Osteoblast (primary cell): ENCODE measurements at regions not wholly inside any gene's neighbourhood (a gene's known extent, or its start where the extent isn't known, plus 50 kb on each side); places are given as distances from the start of the nearest gene placed in this dataset.
A peak's percentile ranks its signal among the peaks of the same experiment; 100 is the strongest.

Experiments
- DNase-seq: peaks from one replicate; pipeline ENCODE4 v3.0.0; 2011; ENCODE audit warnings: low spot score, mixed read lengths; ENCODE audit not compliant: insufficient read length; ENCODE audit errors: missing footprints
- H2AFZ ChIP-seq: 2 replicates; pipeline ENCODE4 v1.6.0; 2011; ENCODE audit warnings: mild to moderate bottlenecking, low read length
- H3K27ac ChIP-seq: 2 replicates; pipeline ENCODE4 v1.5.1; 2011; ENCODE audit warnings: mild to moderate bottlenecking, low read depth, low read length, moderate library complexity
- H3K27me3 ChIP-seq: 2 replicates; pipeline ENCODE4 v1.6.0; 2012; ENCODE audit warnings: mild to moderate bottlenecking, control low read depth, inconsistent platforms, low read length, moderate library complexity; ENCODE audit not compliant: insufficient read depth
- H3K36me3 ChIP-seq: 2 replicates; pipeline ENCODE4 v1.5.1; 2011; ENCODE audit warnings: mild to moderate bottlenecking, low read length, control low read depth, moderate library complexity; ENCODE audit not compliant: insufficient read depth
- H3K4me1 ChIP-seq: 2 replicates; pipeline ENCODE4 v1.5.1; 2011; ENCODE audit warnings: mild to moderate bottlenecking, low read length, control low read depth, moderate library complexity; ENCODE audit not compliant: insufficient read depth
- H3K4me2 ChIP-seq: 2 replicates; pipeline ENCODE4 v1.6.0; 2011; ENCODE audit warnings: mild to moderate bottlenecking, low read length; ENCODE audit not compliant: insufficient read depth
- H3K4me3 ChIP-seq: fragments of 200-600 bp; sonication (generic); 3 replicates; pipeline ENCODE4 v1.5.1; 2012; ENCODE audit warnings: mild to moderate bottlenecking, low read length, inconsistent platforms; ENCODE audit not compliant: insufficient read depth
- H3K79me2 ChIP-seq: 2 replicates; pipeline ENCODE4 v1.6.0; 2012; ENCODE audit warnings: mild to moderate bottlenecking, low read length, control low read depth, inconsistent platforms; ENCODE audit not compliant: insufficient read depth
- H3K9me3 ChIP-seq: 2 replicates; pipeline ENCODE4 v1.5.1; 2011; ENCODE audit warnings: low read depth, low read length, control low read depth
- H4K20me1 ChIP-seq: 2 replicates; pipeline ENCODE4 v1.6.0; 2012; ENCODE audit warnings: mild to moderate bottlenecking, low read length, control low read depth; ENCODE audit not compliant: insufficient read depth
- TF ChIP-seq, protein P1 (sequence below): IDR thresholded peaks from 2 replicates; pipeline ENCODE4 v1.5.1; 2011; ENCODE audit warnings: mild to moderate bottlenecking, low read depth, low read length, moderate library complexity; ENCODE audit errors: extremely low read depth

DNA sequence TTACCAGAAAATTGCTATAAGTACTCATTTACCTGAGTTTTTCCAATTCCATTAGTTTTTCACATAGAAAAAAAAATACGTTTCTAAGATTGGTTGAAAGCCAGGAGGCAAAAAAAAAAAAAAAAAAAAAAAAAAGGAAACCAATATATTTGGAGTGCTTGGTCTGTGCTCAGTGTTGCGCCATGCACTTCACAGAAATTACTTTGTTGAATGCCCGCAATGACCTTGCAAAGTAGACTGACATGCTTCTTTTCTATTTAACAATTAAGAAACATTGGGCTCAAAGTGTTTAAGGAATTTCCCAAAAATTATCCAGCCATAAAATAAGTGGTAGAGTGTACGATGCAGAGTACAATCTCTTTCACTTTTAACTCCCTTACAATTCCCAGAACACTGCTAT, 65.2 kb upstream of the PAPPA start:
- H3K4me1 ChIP-seq: peaks cover 15% of the 10 kb centered on the region
- TF ChIP-seq, protein P1, sequence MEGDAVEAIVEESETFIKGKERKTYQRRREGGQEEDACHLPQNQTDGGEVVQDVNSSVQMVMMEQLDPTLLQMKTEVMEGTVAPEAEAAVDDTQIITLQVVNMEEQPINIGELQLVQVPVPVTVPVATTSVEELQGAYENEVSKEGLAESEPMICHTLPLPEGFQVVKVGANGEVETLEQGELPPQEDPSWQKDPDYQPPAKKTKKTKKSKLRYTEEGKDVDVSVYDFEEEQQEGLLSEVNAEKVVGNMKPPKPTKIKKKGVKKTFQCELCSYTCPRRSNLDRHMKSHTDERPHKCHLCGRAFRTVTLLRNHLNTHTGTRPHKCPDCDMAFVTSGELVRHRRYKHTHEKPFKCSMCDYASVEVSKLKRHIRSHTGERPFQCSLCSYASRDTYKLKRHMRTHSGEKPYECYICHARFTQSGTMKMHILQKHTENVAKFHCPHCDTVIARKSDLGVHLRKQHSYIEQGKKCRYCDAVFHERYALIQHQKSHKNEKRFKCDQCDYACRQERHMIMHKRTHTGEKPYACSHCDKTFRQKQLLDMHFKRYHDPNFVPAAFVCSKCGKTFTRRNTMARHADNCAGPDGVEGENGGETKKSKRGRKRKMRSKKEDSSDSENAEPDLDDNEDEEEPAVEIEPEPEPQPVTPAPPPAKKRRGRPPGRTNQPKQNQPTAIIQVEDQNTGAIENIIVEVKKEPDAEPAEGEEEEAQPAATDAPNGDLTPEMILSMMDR: no peak
- no peak for DNase-seq
- no peaks in the 10 kb centered on the region for H3K79me2 ChIP-seq
- H3K4me3 ChIP-seq: no peak overlapping the region
- H2AFZ ChIP-seq: no peak overlapping the region
- H3K4me2 ChIP-seq: peak overlapping the region; percentile 40
- H3K27ac ChIP-seq: peak overlapping the region; percentile 75
- H3K27me3 ChIP-seq: no peaks in the 10 kb centered on the region
- no peaks in the 10 kb centered on the region for H3K36me3 ChIP-seq
- H4K20me1 ChIP-seq: no peaks in the 10 kb centered on the region
- no peaks in the 10 kb centered on the region for H3K9me3 ChIP-seq

DNA sequence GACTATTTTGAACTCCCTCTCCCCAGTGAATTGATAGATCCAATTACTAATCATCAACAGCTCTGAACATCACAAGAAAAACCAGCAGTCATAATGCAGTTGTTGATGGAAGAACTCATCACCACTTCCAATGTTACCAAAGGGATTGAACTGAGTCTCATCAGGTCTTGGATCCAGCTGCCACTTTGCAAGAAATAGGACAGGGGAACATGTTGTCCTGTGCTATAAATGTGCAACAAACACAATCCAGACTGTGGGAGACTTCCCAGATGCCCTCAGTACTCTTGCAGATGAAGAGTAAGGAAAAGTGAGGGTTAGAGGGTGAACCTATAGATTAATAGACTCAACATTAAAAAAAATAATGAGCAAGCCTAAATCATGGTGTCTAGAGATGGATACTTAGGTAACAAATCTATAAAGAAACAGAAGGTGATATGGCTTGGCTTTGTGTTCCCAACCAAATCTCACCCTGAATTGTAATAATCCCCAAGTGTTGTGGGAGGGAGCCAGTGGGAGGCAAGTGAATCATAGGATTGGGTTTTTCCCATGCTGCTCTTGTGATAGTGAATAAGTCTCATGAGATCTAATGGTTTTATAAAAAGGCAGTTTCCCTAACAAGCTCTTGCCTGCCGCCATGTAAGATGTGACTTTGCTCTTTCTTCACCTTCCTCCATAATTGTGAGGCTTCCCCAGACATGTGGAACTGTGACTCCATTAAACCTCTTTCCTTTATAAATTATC, 63.4 kb upstream of the PAPPA start:
- H3K4me1 ChIP-seq: peaks cover 15% of the 10 kb centered on the region
- TF ChIP-seq, protein P1: no peak
- no peaks in the 10 kb centered on the region for H3K27me3 ChIP-seq
- H3K79me2 ChIP-seq: no peaks in the 10 kb centered on the region
- H3K4me3 ChIP-seq: no peak overlapping the region
- no peaks in the 10 kb centered on the region for H3K9me3 ChIP-seq
- H3K27ac ChIP-seq: no peak overlapping the region
- H4K20me1 ChIP-seq: no peaks in the 10 kb centered on the region
- no peak for DNase-seq
- no peak overlapping the region for H2AFZ ChIP-seq
- H3K4me2 ChIP-seq: no peak overlapping the region
- H3K36me3 ChIP-seq: no peaks in the 10 kb centered on the region

DNA sequence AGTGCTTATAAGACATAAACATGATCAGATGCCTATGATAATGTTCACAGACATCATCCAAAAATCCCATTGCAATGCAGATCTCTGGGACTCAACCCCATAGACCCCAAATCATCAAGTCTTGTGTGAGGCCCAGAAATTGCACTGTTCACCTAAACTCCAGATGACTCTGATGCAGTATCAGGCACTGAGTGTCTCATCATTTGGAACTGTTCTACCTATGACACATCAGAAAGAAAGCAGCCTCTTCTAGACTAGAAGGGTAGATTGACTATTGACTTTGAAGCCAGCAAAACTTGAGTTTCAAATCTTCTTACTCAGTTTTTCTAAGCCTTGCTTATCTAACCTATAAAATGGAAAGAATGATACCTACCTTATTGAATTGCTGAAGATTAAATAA, 58.7 kb upstream of the PAPPA start:
- TF ChIP-seq, protein P1: no peak
- Histone ChIP-seq H3K79me2 (no peaks in the 10 kb centered on the region), H3K4me1 (peaks cover 16% of the 10 kb centered on the region), H3K4me3 (no peak overlapping the region), H4K20me1 (no peaks in the 10 kb centered on the region), H3K36me3 (no peaks in the 10 kb centered on the region), H3K27me3 (no peaks in the 10 kb centered on the region), H3K4me2 (no peak overlapping the region), H3K9me3 (no peaks in the 10 kb centered on the region), H3K27ac (no peak overlapping the region), H2AFZ (no peak overlapping the region)
- DNase-seq: no peak

DNA sequence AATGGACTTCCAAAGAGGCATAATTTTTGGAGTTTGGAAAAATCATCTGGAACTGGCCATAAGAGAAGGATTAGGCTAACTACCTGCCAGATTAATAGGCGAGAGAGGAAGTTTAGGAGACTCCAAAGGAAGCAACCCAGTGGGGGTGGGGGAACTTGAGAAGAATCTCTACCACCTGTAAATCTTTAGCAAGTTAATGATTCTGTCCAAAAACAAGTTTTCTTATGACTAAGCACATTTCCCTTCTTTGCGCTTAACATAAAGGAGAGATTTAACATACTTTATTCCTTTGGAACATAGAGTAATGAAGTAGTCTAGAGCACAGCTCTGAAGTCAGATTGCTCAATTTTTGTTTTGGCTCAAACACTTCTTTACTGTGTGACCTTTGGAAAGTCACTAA, 58.2 kb upstream of the PAPPA start:
- Histone ChIP-seq H4K20me1 (no peaks in the 10 kb centered on the region), H3K27me3 (no peaks in the 10 kb centered on the region), H3K4me3 (no peak overlapping the region), H3K9me3 (no peaks in the 10 kb centered on the region), H3K36me3 (no peaks in the 10 kb centered on the region), H3K4me2 (no peak overlapping the region), H2AFZ (no peak overlapping the region), H3K4me1 (peaks cover 22% of the 10 kb centered on the region), H3K27ac (peak overlapping the region; percentile 31), H3K79me2 (no peaks in the 10 kb centered on the region)
- TF ChIP-seq, protein P1: no peak
- DNase-seq: no peak
